ENCODE measurements at regions not wholly inside any gene's neighbourhood (a gene's known extent, or its start where the extent isn't known, plus 50 kb on each side); places are given as distances from the start of the nearest gene placed in this dataset.

GRCh38 chr11:26227301-26227746 lies 104.6 kb upstream of the ANO3 start:
- Histone ChIP-seq H3K9me3 (replicated peaks; ENCODE audit: low read length) (no peaks in the 10 kb centered on the region), H3K36me3 (ENCODE audit: insufficient read depth, low read length) (no peaks in the 10 kb centered on the region), H3K9ac (ENCODE audit: low read depth, low read length) (peak overlapping the region; percentile 75), H3K4me3 (ENCODE audit: low read length) (no peak overlapping the region), H3K4me2 (ENCODE audit: low read length) (peak overlapping the region; percentile 63), H3K27me3 (ENCODE audit: control insufficient read depth, insufficient read depth, low read length) (no peaks in the 10 kb centered on the region), H3K4me1 (ENCODE audit: control insufficient read depth, insufficient read depth, low read length) (peaks cover 53% of the 10 kb centered on the region)

DNA sequence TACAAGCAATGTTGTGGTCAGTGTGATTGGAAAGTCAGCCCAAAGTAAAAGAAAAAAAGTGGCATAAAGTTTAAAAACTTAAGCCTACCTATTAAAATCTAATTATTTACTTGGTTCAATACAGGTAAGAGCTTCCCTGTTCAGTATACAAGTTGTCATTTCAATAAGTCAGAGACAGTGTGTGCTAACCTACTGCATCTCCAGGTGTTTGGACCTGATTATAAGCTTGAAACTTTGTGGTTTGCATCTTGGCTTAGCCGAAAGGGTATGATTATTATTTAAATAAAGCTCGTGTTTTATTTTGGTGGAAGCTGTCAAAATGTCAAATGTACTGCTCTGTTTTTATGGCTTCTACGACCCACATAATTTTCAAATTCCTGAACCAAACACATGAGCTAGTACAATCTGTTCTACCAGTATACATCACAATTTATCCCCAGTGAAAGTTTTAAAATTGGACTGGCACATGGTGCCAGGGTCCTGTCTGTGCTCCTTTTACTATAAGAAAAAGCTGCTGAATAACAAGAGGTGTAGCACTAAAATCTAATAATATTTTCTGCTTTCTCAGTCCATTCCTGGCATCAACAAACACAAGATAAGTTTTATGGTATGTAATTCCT lies 103.9 kb upstream of the ANO3 start:
- Histone ChIP-seq H3K4me3 (ENCODE audit: low read length) (no peak overlapping the region), H3K9ac (ENCODE audit: low read depth, low read length) (peak overlapping the region; percentile 75), H3K4me2 (ENCODE audit: low read length) (peak overlapping the region; percentile 63), H3K27me3 (ENCODE audit: control insufficient read depth, insufficient read depth, low read length) (no peaks in the 10 kb centered on the region), H3K9me3 (replicated peaks; ENCODE audit: low read length) (no peaks in the 10 kb centered on the region), H3K4me1 (ENCODE audit: control insufficient read depth, insufficient read depth, low read length) (peaks cover 53% of the 10 kb centered on the region), H3K36me3 (ENCODE audit: insufficient read depth, low read length) (no peaks in the 10 kb centered on the region)

DNA sequence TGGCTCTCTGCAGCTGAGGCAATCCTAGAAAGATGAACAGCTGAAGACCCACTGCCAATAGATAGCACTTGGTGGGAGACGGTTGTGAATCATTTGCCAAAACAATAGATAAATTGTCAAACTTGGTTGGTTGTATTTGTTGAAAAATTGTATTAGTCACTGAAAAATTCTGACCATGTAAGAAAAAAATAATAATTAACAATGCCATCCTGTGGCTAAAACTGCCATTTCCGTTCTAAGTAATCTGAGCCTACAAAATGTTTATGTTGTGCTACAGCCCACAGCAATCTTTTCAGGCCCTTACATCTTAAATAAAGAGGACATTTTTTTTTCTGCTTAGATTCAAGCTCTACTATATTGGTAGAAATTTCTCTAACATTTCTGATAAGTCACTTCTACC lies 103.2 kb upstream of the ANO3 start:
- H3K36me3 ChIP-seq (ENCODE audit: insufficient read depth, low read length), result no peaks in the 10 kb centered on the region
- H3K9ac ChIP-seq (ENCODE audit: low read depth, low read length), result peak overlapping the region; percentile 75

DNA sequence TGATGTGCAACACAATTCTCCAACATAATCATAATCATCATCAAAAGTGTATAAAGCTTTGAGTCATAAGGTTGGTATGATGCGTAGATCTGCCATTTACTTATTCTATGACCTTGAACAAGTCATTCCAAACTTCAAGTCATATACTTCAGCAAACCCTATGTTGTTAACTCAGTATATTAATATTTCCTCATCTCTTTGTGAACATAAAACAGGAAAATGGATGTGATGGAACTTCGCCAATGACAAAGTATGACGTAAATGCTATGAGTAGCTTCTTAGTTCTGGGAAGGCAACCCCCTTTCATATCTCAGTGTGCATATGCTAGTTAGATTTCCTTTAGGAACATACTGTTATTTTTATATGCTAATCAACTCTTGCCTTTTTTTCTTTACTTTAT lies 102.7 kb upstream of the ANO3 start:
- H3K9ac ChIP-seq (ENCODE audit: low read depth, low read length), result peak overlapping the region; percentile 75
- no peaks in the 10 kb centered on the region for H3K36me3 ChIP-seq (ENCODE audit: insufficient read depth, low read length)
- H3K4me3 ChIP-seq (ENCODE audit: low read length), result no peak overlapping the region
- no peaks in the 10 kb centered on the region for H3K9me3 ChIP-seq (replicated peaks; ENCODE audit: low read length)
- peak overlapping the region; percentile 50 for H3K4me2 ChIP-seq (ENCODE audit: low read length)
- no peaks in the 10 kb centered on the region for H3K27me3 ChIP-seq (ENCODE audit: control insufficient read depth, insufficient read depth, low read length)
- peaks cover 54% of the 10 kb centered on the region for H3K4me1 ChIP-seq (ENCODE audit: control insufficient read depth, insufficient read depth, low read length)

More for the DNA sequence above, 103.2 kb upstream of the ANO3 start:
- Histone ChIP-seq H3K4me2 (ENCODE audit: low read length) (peak overlapping the region; percentile 50), H3K4me1 (ENCODE audit: control insufficient read depth, insufficient read depth, low read length) (peaks cover 53% of the 10 kb centered on the region), H3K4me3 (ENCODE audit: low read length) (no peak overlapping the region), H3K9me3 (replicated peaks; ENCODE audit: low read length) (no peaks in the 10 kb centered on the region), H3K27me3 (ENCODE audit: control insufficient read depth, insufficient read depth, low read length) (no peaks in the 10 kb centered on the region)

- H3K4me2 ChIP-seq (ENCODE audit: low read length), result peak overlapping the region; percentile 40
- no peaks in the 10 kb centered on the region for H3K27me3 ChIP-seq (ENCODE audit: control insufficient read depth, insufficient read depth, low read length)
- no peaks in the 10 kb centered on the region for H3K9me3 ChIP-seq (replicated peaks; ENCODE audit: low read length)
- no peak overlapping the region for H3K4me3 ChIP-seq (ENCODE audit: low read length)
- no peaks in the 10 kb centered on the region for H3K36me3 ChIP-seq (ENCODE audit: insufficient read depth, low read length)
- H3K9ac ChIP-seq (ENCODE audit: low read depth, low read length), result peak overlapping the region; percentile 75
- peaks cover 61% of the 10 kb centered on the region for H3K4me1 ChIP-seq (ENCODE audit: control insufficient read depth, insufficient read depth, low read length)
Measured at GRCh38 chr11:26229981-26230380, 101.9 kb upstream of the ANO3 start.

DNA sequence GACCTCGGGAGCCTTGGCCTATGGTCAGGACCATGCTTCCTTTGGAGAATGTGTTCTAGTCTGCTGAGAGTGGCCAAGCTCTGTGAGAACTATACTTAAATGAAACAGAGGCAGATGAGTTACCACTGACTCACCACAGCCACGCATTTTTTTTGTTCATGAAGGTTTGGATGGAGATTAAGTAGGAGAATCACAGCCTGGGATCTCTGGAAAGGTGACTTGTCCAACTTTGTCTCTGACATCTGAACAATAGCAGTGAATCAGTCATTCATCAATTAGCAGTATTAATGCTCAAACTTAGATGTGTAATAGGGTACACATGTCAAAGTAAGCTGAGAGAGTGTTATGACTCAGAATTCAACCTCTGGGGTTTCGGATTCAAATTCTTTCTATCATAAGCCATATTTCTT lies 100.7 kb upstream of the ANO3 start:
- no peak overlapping the region for H3K4me3 ChIP-seq (ENCODE audit: low read length)
- H3K4me1 ChIP-seq (ENCODE audit: control insufficient read depth, insufficient read depth, low read length), result peaks cover 61% of the 10 kb centered on the region
- H3K9ac ChIP-seq (ENCODE audit: low read depth, low read length), result peak overlapping the region; percentile 62
- peak overlapping the region; percentile 3 for H3K4me2 ChIP-seq (ENCODE audit: low read length)
- H3K36me3 ChIP-seq (ENCODE audit: insufficient read depth, low read length), result no peaks in the 10 kb centered on the region
- no peaks in the 10 kb centered on the region for H3K27me3 ChIP-seq (ENCODE audit: control insufficient read depth, insufficient read depth, low read length)
- no peaks in the 10 kb centered on the region for H3K9me3 ChIP-seq (replicated peaks; ENCODE audit: low read length)

DNA sequence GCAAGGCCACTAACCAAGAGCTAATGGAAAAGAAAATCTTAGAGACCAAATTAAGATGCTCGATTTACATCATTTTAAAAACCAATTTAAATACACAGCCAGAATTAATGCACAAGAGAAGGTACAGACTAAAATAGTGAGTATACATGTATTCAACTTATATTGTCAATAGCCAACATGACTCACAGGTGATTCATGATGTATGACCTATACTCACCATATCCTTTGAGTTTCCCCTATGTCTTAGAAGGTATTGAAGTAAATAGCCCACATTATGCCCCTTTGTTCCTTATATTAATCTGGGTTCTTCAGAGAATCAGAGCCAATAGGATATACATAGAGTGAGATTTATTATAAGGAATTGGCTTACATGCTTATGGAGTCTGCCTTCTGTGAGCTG lies 97.5 kb upstream of the ANO3 start:
- H3K4me2 ChIP-seq (ENCODE audit: low read length), result no peak overlapping the region
- H3K4me1 ChIP-seq (ENCODE audit: control insufficient read depth, insufficient read depth, low read length), result peaks cover 36% of the 10 kb centered on the region
- no peaks in the 10 kb centered on the region for H3K36me3 ChIP-seq (ENCODE audit: insufficient read depth, low read length)
- H3K4me3 ChIP-seq (ENCODE audit: low read length), result no peak overlapping the region
- no peaks in the 10 kb centered on the region for H3K9me3 ChIP-seq (replicated peaks; ENCODE audit: low read length)
- no peaks in the 10 kb centered on the region for H3K27me3 ChIP-seq (ENCODE audit: control insufficient read depth, insufficient read depth, low read length)
- no peak overlapping the region for H3K9ac ChIP-seq (ENCODE audit: low read depth, low read length)

DNA sequence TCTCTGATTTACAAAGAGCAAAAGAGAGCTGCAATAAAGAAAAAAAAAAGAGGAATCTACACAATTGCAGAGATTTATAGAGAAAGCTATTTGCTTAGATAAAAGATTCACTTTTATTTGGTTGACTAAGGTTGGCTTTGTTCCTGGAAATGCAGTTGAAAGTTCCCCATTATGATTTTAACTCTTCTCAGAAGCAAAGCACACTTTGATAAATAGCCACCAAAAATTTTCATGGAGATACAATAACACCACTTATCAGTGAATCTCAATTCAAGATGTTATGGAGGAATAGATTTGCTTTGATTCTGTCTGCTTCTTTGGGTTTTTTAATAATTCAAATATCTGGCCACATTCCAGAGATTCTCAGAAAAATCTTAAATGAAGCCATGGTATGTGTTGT lies 88.5 kb upstream of the ANO3 start:
- H3K4me3 ChIP-seq (ENCODE audit: low read length), result no peak overlapping the region
- H3K4me1 ChIP-seq (ENCODE audit: control insufficient read depth, insufficient read depth, low read length), result peaks cover 24% of the 10 kb centered on the region
- H3K4me2 ChIP-seq (ENCODE audit: low read length), result no peak overlapping the region
- no peak overlapping the region for H3K9ac ChIP-seq (ENCODE audit: low read depth, low read length)
- H3K27me3 ChIP-seq (ENCODE audit: control insufficient read depth, insufficient read depth, low read length), result no peaks in the 10 kb centered on the region
- no peaks in the 10 kb centered on the region for H3K36me3 ChIP-seq (ENCODE audit: insufficient read depth, low read length)
- no peaks in the 10 kb centered on the region for H3K9me3 ChIP-seq (replicated peaks; ENCODE audit: low read length)

DNA sequence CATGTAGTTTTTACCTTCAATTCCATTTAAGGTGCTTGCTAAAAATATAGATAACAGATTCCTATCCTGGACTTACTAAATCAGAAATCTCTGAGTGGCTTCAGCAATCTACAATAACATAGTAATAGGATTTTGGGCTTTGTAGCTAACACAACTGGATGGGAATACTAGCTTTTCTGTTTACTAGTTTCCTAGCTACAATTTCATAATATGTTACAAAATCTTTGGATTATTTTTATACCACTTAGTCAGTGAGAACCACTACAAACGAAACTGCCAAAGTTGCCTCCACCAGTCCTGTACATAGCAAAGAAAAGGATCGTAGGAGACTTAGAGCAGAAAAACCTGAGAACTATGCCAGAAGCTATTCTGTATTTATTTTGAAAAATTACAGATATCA lies 87.7 kb upstream of the ANO3 start:
- no peaks in the 10 kb centered on the region for H3K36me3 ChIP-seq (ENCODE audit: insufficient read depth, low read length)
- H3K4me3 ChIP-seq (ENCODE audit: low read length), result no peak overlapping the region
- peaks cover 24% of the 10 kb centered on the region for H3K4me1 ChIP-seq (ENCODE audit: control insufficient read depth, insufficient read depth, low read length)
- H3K9me3 ChIP-seq (replicated peaks; ENCODE audit: low read length), result no peaks in the 10 kb centered on the region
- H3K27me3 ChIP-seq (ENCODE audit: control insufficient read depth, insufficient read depth, low read length), result no peaks in the 10 kb centered on the region
- peak overlapping the region; percentile 19 for H3K9ac ChIP-seq (ENCODE audit: low read depth, low read length)
- H3K4me2 ChIP-seq (ENCODE audit: low read length), result no peak overlapping the region

GRCh38 chr11:26245046-26245445 lies 86.9 kb upstream of the ANO3 start:
- Histone ChIP-seq H3K9me3 (replicated peaks; ENCODE audit: low read length) (no peaks in the 10 kb centered on the region), H3K4me1 (ENCODE audit: control insufficient read depth, insufficient read depth, low read length) (peaks cover 24% of the 10 kb centered on the region), H3K9ac (ENCODE audit: low read depth, low read length) (no peak overlapping the region), H3K36me3 (ENCODE audit: insufficient read depth, low read length) (no peaks in the 10 kb centered on the region), H3K27me3 (ENCODE audit: control insufficient read depth, insufficient read depth, low read length) (no peaks in the 10 kb centered on the region), H3K4me2 (ENCODE audit: low read length) (no peak overlapping the region), H3K4me3 (ENCODE audit: low read length) (no peak overlapping the region)

GRCh38 chr11:26247340-26247739 lies 84.6 kb upstream of the ANO3 start:
- Histone ChIP-seq H3K9ac (ENCODE audit: low read depth, low read length) (peak overlapping the region; percentile 41), H3K4me1 (ENCODE audit: control insufficient read depth, insufficient read depth, low read length) (peaks cover 24% of the 10 kb centered on the region), H3K36me3 (ENCODE audit: insufficient read depth, low read length) (no peaks in the 10 kb centered on the region), H3K4me2 (ENCODE audit: low read length) (no peak overlapping the region), H3K4me3 (ENCODE audit: low read length) (no peak overlapping the region), H3K9me3 (replicated peaks; ENCODE audit: low read length) (no peaks in the 10 kb centered on the region), H3K27me3 (ENCODE audit: control insufficient read depth, insufficient read depth, low read length) (no peaks in the 10 kb centered on the region)

DNA sequence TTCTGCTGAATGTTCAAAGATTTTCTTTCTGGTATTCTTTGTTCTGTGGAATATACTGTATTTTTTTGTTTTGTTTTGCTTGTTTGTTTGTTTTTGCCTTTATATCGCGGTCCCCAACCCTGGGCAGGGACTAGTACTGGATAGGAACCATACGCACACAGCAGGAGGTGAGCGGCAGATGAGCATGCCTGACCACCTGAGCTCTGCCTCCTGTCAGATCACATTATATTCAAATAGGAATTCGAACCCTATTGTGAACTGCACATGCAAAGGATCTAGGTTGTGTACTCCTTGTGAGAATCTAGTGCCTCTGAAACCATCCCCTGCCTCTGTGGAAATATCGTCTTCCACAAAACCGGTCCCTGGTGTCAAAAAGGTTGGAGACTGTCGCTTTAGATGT lies 83.3 kb upstream of the ANO3 start:
- no peaks in the 10 kb centered on the region for H3K9me3 ChIP-seq (replicated peaks; ENCODE audit: low read length)
- peaks cover 20% of the 10 kb centered on the region for H3K4me1 ChIP-seq (ENCODE audit: control insufficient read depth, insufficient read depth, low read length)
- H3K27me3 ChIP-seq (ENCODE audit: control insufficient read depth, insufficient read depth, low read length), result no peaks in the 10 kb centered on the region
- no peak overlapping the region for H3K9ac ChIP-seq (ENCODE audit: low read depth, low read length)
- H3K4me2 ChIP-seq (ENCODE audit: low read length), result no peak overlapping the region
- H3K4me3 ChIP-seq (ENCODE audit: low read length), result no peak overlapping the region
- no peaks in the 10 kb centered on the region for H3K36me3 ChIP-seq (ENCODE audit: insufficient read depth, low read length)
